HG03175 (cell line): ENCODE measurements at regions not wholly inside any gene's neighbourhood (a gene's known extent, or its start where the extent isn't known, plus 50 kb on each side); places are given as distances from the start of the nearest gene placed in this dataset.
A peak's percentile ranks its signal among the peaks of the same experiment; 100 is the strongest.

Source experiments
- ATAC-seq: cut with Tn5 transposase; IDR thresholded peaks from one replicate; pipeline ENCODE4 v1.9.1; 2021; ENCODE audit warnings: mild to moderate bottlenecking, moderate library complexity; ENCODE audit not compliant: unreplicated experiment

GRCh38 chr1:173420330-173420806, 56.8 kb upstream of the PRDX6 start:
- ATAC-seq = peak; percentile 37

GRCh38 chr1:173421286-173421685, 55.8 kb upstream of the PRDX6 start:
- no peak for ATAC-seq

- no peak for ATAC-seq
Measured at GRCh38 chr1:173421789-173422188, 55.3 kb upstream of the PRDX6 start.

GRCh38 chr1:173422456-173422976, 54.6 kb upstream of the PRDX6 start:
- ATAC-seq = peak; percentile 58

- no peak for ATAC-seq
Measured at GRCh38 chr1:173423291-173423690, 53.8 kb upstream of the PRDX6 start.

GRCh38 chr1:173424143-173424542, 53.0 kb upstream of the PRDX6 start:
- ATAC-seq = no peak

- ATAC-seq = no peak
Measured at GRCh38 chr1:173424782-173425407, 52.2 kb upstream of the PRDX6 start.

GRCh38 chr1:173426057-173426456, 51.1 kb upstream of the PRDX6 start:
- ATAC-seq = no peak

- no peak for ATAC-seq
Measured at GRCh38 chr1:173427146-173428054, 49.7 kb upstream of the PRDX6 start.
